Esophagus muscularis mucosa (tissue), 4 donors: ENCODE measurements at regions not wholly inside any gene's neighbourhood (a gene's known extent, or its start where the extent isn't known, plus 50 kb on each side); places are given as distances from the start of the nearest gene placed in this dataset.

ENCODE experiments used
- CTCF ChIP-seq, 3 experiments: fragments of 200-600 bp in 2 of 3; fragments of 450-650 bp in 1 of 3; sonication (generic) in 2 of 3; IDR thresholded peaks; one replicate each; pipeline ENCODE4 v1.5.1; 2017 to 2019; ENCODE audit warnings: antibody characterized with exemption in 3 of 3, mild to moderate bottlenecking in 2 of 3, moderate library complexity in 1 of 3
- EP300 ChIP-seq: sonication (generic); formaldehyde crosslinking; IDR thresholded peaks from one replicate; pipeline ENCODE4 v1.6.1; 2017; ENCODE audit warnings: antibody characterized with exemption
- POLR2AphosphoS5 ChIP-seq, 2 donors: sonication (generic); formaldehyde crosslinking; IDR thresholded peaks; one replicate each; pipeline ENCODE4 v1.6.1; 2017; ENCODE audit warnings: antibody characterized with exemption in 2 of 2

GRCh38 chr6:92559003-92559402 is 860.4 kb downstream of the EPHA7 start:
- TF ChIP-seq CTCF (IDR thresholded peaks at IDR 0.05) (no peak), POLR2AphosphoS5 (IDR thresholded peaks at IDR 0.05) (no peak), EP300 (no peak)
